Endodermal cell (in vitro differentiated cells): ENCODE measurements at regions not wholly inside any gene's neighbourhood (a gene's known extent, or its start where the extent isn't known, plus 50 kb on each side); places are given as distances from the start of the nearest gene placed in this dataset.

Experiments
- DNase-seq: peaks from one replicate; pipeline ENCODE4 v3.0.0-alpha.2; 2017
- H3K27ac ChIP-seq: 2 replicates; pipeline ENCODE4 v1.5.1; 2013; ENCODE audit warnings: mild to moderate bottlenecking, low read depth, low read length, moderate library complexity
- H3K27me3 ChIP-seq: 2 replicates; pipeline ENCODE4 v1.6.1; 2013; ENCODE audit warnings: mild to moderate bottlenecking, low read length, moderate library complexity; ENCODE audit not compliant: insufficient read depth, control insufficient read depth, poor library complexity, severe bottlenecking
- H3K36me3 ChIP-seq: 2 replicates; pipeline ENCODE4 v1.7.0; 2013; ENCODE audit warnings: mild to moderate bottlenecking, low read length, moderate library complexity; ENCODE audit not compliant: control insufficient read depth, insufficient read depth
- H3K4me1 ChIP-seq: one replicate; pipeline ENCODE4 v1.7.0; 2013; ENCODE audit warnings: low read length; ENCODE audit not compliant: control insufficient read depth, insufficient read depth
- H3K4me3 ChIP-seq: 2 replicates; pipeline ENCODE4 v1.5.1; 2013; ENCODE audit warnings: mild to moderate bottlenecking, low read length, moderate library complexity
- H3K9ac ChIP-seq: 2 replicates; pipeline ENCODE4 v1.6.1; 2013; ENCODE audit warnings: mild to moderate bottlenecking, low read length, moderate library complexity; ENCODE audit not compliant: poor library complexity, severe bottlenecking; ENCODE audit errors: extremely low read depth
- H3K9me3 ChIP-seq: 2 replicates; pipeline ENCODE4 v1.6.1; 2013; ENCODE audit warnings: mild to moderate bottlenecking, low read length, moderate library complexity; ENCODE audit not compliant: control insufficient read depth
- H3K27ac Mint-ChIP-seq: 2 replicates; pipeline ENCODE4 v1.8.0; 2020; ENCODE audit warnings: mixed read lengths
- H3K27me3 Mint-ChIP-seq: 2 replicates; pipeline ENCODE4 v1.8.0; 2021; ENCODE audit warnings: mild to moderate bottlenecking, mixed read lengths; ENCODE audit not compliant: insufficient read depth
- H3K36me3 Mint-ChIP-seq: 2 replicates; pipeline ENCODE4 v1.8.0; 2020; ENCODE audit warnings: low read depth, mixed read lengths
- H3K4me1 Mint-ChIP-seq: 2 replicates; pipeline ENCODE4 v1.8.0; 2020; ENCODE audit warnings: mixed read lengths
- H3K4me3 Mint-ChIP-seq: 2 replicates; pipeline ENCODE4 v1.8.0; 2020; ENCODE audit warnings: mild to moderate bottlenecking, moderate library complexity, mixed read lengths
- H3K9me3 Mint-ChIP-seq: 2 replicates; pipeline ENCODE4 v1.8.0; 2020; ENCODE audit warnings: mild to moderate bottlenecking, mixed read lengths
- WGBS, 2 experiments: methylation state at CpG; one replicate each; pipeline versions ENCODE4 v1.1.5 to v1.1.7; 2013; ENCODE audit warnings: missing lambda C conversion rate in 2 of 2, mixed read lengths in 1 of 2; ENCODE audit not compliant: insufficient coverage in 1 of 2, insufficient read length in 1 of 2; 5-methylcytosine and 5-hydroxymethylcytosine counted together
- TF ChIP-seq, protein P1 (sequence below): fragments of 200-600 bp; sonication (generic); conservative IDR thresholded peaks from 2 replicates; pipeline ENCODE4 v1.5.0; 2021; ENCODE audit warnings: antibody characterized with exemption, mild to moderate bottlenecking

DNA sequence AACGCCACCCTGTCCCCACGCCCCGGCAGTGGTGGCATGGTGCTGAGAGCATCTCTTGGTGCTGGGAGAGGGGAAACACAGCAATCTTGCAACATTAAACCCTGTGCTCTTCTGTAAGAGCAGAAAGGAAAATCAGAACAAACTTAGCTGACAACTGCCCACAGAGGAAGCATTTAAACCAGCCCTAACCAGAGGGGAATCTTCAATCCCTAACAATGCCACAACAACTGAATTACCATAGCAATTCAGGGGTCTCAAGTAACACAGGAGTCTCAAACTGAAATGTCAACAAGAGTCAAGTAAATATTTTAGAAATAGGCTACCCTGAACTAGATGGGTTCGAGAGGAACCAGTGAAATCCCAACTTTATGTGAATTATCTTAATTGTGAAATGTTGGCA, 1983.6 kb downstream of the NCAM2 start:
- WGBS, 2 experiments, result 96 to 100% methylated on average over 1 to 4 of the region's 4 CpGs
- H3K27me3 ChIP-seq, result no peaks in the 10 kb centered on the region
- peaks cover 8% of the 10 kb centered on the region for H3K4me1 Mint-ChIP-seq
- no peaks in the 10 kb centered on the region for H3K36me3 ChIP-seq
- H3K9me3 Mint-ChIP-seq, result peaks cover 8% of the 10 kb centered on the region
- peak overlapping the region; percentile 37 for H3K27ac Mint-ChIP-seq
- H3K36me3 Mint-ChIP-seq, result no peaks in the 10 kb centered on the region
- no peak overlapping the region for H3K9ac ChIP-seq
- H3K4me1 ChIP-seq, result no peaks in the 10 kb centered on the region
- no peak overlapping the region for H3K4me3 Mint-ChIP-seq
- no peaks in the 10 kb centered on the region for H3K9me3 ChIP-seq
- DNase-seq, result no peak
- TF ChIP-seq, protein P1, sequence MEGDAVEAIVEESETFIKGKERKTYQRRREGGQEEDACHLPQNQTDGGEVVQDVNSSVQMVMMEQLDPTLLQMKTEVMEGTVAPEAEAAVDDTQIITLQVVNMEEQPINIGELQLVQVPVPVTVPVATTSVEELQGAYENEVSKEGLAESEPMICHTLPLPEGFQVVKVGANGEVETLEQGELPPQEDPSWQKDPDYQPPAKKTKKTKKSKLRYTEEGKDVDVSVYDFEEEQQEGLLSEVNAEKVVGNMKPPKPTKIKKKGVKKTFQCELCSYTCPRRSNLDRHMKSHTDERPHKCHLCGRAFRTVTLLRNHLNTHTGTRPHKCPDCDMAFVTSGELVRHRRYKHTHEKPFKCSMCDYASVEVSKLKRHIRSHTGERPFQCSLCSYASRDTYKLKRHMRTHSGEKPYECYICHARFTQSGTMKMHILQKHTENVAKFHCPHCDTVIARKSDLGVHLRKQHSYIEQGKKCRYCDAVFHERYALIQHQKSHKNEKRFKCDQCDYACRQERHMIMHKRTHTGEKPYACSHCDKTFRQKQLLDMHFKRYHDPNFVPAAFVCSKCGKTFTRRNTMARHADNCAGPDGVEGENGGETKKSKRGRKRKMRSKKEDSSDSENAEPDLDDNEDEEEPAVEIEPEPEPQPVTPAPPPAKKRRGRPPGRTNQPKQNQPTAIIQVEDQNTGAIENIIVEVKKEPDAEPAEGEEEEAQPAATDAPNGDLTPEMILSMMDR, result no peak
- H3K4me3 ChIP-seq, result no peak overlapping the region
- no peaks in the 10 kb centered on the region for H3K27me3 Mint-ChIP-seq
- no peak overlapping the region for H3K27ac ChIP-seq

DNA sequence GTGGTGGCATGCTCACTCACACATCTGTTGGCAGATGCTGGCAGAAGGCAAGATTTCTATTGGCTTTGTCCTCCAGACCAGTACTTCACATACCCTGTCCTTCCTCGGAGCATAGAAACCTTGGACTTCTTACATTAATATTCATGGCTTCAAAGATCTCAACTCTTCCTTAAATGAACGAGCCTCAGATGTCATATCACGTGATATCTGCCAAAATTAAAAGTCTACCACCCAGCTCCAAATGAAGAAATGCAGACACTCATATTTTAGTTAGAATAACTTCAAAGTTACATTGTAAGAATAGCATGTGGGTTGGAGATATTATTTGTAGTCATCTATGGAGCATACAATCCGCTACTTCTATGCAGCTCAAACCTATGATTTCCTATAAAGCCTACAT, 1994.9 kb downstream of the NCAM2 start:
- TF ChIP-seq, protein P1, result no peak
- no peaks in the 10 kb centered on the region for H3K4me1 Mint-ChIP-seq
- H3K27me3 Mint-ChIP-seq, result no peaks in the 10 kb centered on the region
- no peaks in the 10 kb centered on the region for H3K9me3 ChIP-seq
- H3K4me3 Mint-ChIP-seq, result no peak overlapping the region
- WGBS, 2 experiments, result 90 to 93% methylated on average over 3 to 4 of the region's 4 CpGs
- H3K36me3 Mint-ChIP-seq, result no peaks in the 10 kb centered on the region
- H3K27me3 ChIP-seq, result no peaks in the 10 kb centered on the region
- H3K36me3 ChIP-seq, result no peaks in the 10 kb centered on the region
- H3K9me3 Mint-ChIP-seq, result peaks cover 17% of the 10 kb centered on the region
- H3K27ac Mint-ChIP-seq, result no peak overlapping the region
- no peak overlapping the region for H3K4me3 ChIP-seq
- H3K27ac ChIP-seq, result no peak overlapping the region
- DNase-seq, result no peak
- no peaks in the 10 kb centered on the region for H3K4me1 ChIP-seq
- no peak overlapping the region for H3K9ac ChIP-seq

DNA sequence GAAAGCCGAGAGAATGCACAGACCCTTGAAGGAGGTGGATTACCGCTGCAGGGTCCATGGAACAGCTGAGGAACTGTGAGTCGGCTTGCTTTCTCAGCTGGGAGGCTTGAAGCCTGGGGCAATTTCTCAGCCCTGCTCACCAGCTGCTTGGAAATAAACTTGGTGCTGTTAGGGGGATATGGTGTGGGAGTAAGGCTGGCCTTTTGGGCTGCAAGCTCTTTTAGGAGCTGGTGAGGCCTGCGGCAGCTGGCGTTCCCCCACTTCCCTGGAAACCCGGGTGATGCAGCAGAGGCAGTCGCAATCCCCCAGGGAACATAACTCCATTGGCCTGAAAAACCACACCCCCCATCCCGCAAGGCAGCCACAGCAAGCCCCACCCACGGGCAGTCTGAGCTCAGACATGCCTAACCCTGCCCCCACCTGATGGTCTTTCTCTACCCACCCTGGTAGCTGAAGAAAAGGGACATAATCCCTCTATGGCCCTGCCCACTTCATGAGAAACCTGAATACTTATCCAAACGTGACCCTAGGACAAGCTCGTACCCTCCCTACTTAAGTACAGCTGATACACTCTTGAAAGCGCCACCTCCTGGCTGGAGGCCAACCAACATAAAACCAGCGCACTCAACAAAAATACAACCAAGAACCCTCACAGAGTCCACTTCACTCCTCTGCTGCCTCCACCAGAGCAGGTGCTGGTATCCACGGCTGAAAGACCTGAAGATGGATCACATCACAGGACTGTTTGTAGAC, 1995.8 kb downstream of the NCAM2 start:
- Histone ChIP-seq H3K4me3 (no peak overlapping the region), H3K27me3 (no peaks in the 10 kb centered on the region), H3K9me3 (no peaks in the 10 kb centered on the region), H3K27ac (no peak overlapping the region), H3K36me3 (no peaks in the 10 kb centered on the region), H3K9ac (no peak overlapping the region), H3K4me1 (no peaks in the 10 kb centered on the region)
- WGBS, 2 experiments, result 92 to 94% methylated on average over 8 to 14 of the region's 14 CpGs
- Mint-ChIP-seq H3K9me3 (peaks cover 22% of the 10 kb centered on the region), H3K27ac (no peak overlapping the region), H3K36me3 (no peaks in the 10 kb centered on the region), H3K4me3 (no peak overlapping the region), H3K4me1 (no peaks in the 10 kb centered on the region), H3K27me3 (no peaks in the 10 kb centered on the region)
- peak; percentile 51 for DNase-seq
- TF ChIP-seq, protein P1, result peak; percentile 24
